ENCODE measurements at regions not wholly inside any gene's neighbourhood (a gene's known extent, or its start where the extent isn't known, plus 50 kb on each side); places are given as distances from the start of the nearest gene placed in this dataset.

DNA sequence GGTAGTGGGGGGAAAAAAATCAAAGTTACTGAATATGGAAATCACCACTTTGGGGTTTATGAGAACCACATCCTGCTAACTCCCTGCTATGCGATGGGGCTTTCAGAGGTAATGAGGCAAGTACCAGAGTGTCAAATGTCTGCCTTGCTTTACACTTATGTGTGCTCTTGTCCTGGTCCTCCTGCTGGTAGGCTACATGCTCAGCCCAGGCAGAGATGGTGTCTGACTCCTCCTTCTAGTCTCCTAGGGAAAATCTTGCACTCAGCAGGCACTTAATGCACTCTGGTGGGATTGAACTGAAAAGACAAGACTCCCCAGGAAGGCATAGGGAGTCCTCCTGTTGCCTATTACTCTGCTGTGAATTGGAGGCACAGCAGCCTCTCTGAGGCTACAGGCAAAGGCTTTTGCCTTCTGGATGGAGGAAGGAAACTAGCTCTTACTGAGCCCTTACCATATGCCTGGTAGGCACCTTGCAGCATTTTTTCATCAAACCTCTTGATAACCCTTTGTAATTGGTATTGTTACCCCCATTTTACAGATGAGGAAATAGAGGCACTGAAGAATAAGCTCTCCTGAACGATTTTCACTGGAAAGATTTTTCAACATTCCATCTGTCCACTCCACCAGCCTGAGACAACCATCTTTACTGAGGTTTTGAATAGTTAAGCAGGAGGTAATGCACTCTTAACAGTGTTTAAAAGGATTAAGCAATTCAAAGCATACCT is 132.1 kb upstream of the PAX6 start:
- TF ChIP-seq CTCF (conservative IDR thresholded peaks at IDR 0.05 in 1 of 2, IDR thresholded peaks at IDR 0.05 in 1 of 2; ENCODE audit: low read depth in 1 of 2, low read length in 2 of 2) (no peak), EZH2 (IDR thresholded peaks at IDR 0.05; ENCODE audit: low read length, missing control alignments) (no peak)

GRCh38 chr11:31940371-31941037 is 129.4 kb upstream of the PAX6 start:
- Histone ChIP-seq H3K27ac (ENCODE audit: insufficient read depth, low read length) (no peak overlapping the region), H3K79me2 (ENCODE audit: control insufficient read depth, insufficient read depth, low read length) (no peaks in the 10 kb centered on the region), H3K4me1 (ENCODE audit: control insufficient read depth, extremely low read depth, insufficient read depth, low read length) (no peaks in the 10 kb centered on the region), H3K4me2 (ENCODE audit: extremely low read depth, insufficient read depth, low read length) (no peak overlapping the region), H2AFZ (ENCODE audit: low read length) (no peak overlapping the region), H3K9ac (ENCODE audit: insufficient read depth, low read length) (no peak overlapping the region), H4K20me1 (ENCODE audit: control insufficient read depth, extremely low read depth, insufficient read depth, low read length) (no peaks in the 10 kb centered on the region), H3K4me3 (replicated peaks in 1 of 4; ENCODE audit: control extremely low read depth in 1 of 4, insufficient read depth in 1 of 4, low read depth in 3 of 4, low read length in 4 of 4) (no peak overlapping the region), H3K36me3 (ENCODE audit: control insufficient read depth, insufficient read depth, low read length) (no peaks in the 10 kb centered on the region), H3K27me3 (ENCODE audit: control insufficient read depth, insufficient read depth, low read length) (no peaks in the 10 kb centered on the region), H3K9me3 (ENCODE audit: control insufficient read depth, insufficient read depth, low read depth, low read length) (no peaks in the 10 kb centered on the region)
- peak; percentile 26 to 83 for DNase-seq (ENCODE audit: low read depth in 2 of 2)
- TF ChIP-seq CTCF (conservative IDR thresholded peaks at IDR 0.05 in 1 of 2, IDR thresholded peaks at IDR 0.05 in 1 of 2; ENCODE audit: low read depth in 1 of 2, low read length in 2 of 2) = no peak
- no peak for TF ChIP-seq EZH2 (IDR thresholded peaks at IDR 0.05; ENCODE audit: low read length, missing control alignments)

More for the DNA sequence above, 132.1 kb upstream of the PAX6 start:
- no peaks in the 10 kb centered on the region for H4K20me1 ChIP-seq (ENCODE audit: control insufficient read depth, extremely low read depth, insufficient read depth, low read length)
- no peak overlapping the region for H3K9ac ChIP-seq (ENCODE audit: insufficient read depth, low read length)
- H3K4me2 ChIP-seq (ENCODE audit: extremely low read depth, insufficient read depth, low read length) = no peak overlapping the region
- H3K27ac ChIP-seq (ENCODE audit: insufficient read depth, low read length) = no peak overlapping the region
- no peaks in the 10 kb centered on the region for H3K4me1 ChIP-seq (ENCODE audit: control insufficient read depth, extremely low read depth, insufficient read depth, low read length)
- no peak overlapping the region for H2AFZ ChIP-seq (ENCODE audit: low read length)
- no peaks in the 10 kb centered on the region for H3K36me3 ChIP-seq (ENCODE audit: control insufficient read depth, insufficient read depth, low read length)
- no peaks in the 10 kb centered on the region for H3K9me3 ChIP-seq (ENCODE audit: control insufficient read depth, insufficient read depth, low read depth, low read length)
- H3K27me3 ChIP-seq (ENCODE audit: control insufficient read depth, insufficient read depth, low read length) = no peaks in the 10 kb centered on the region
- no peaks in the 10 kb centered on the region for H3K79me2 ChIP-seq (ENCODE audit: control insufficient read depth, insufficient read depth, low read length)
- no peak overlapping the region for H3K4me3 ChIP-seq (replicated peaks in 1 of 4; ENCODE audit: control extremely low read depth in 1 of 4, insufficient read depth in 1 of 4, low read depth in 3 of 4, low read length in 4 of 4)
- no peak for DNase-seq (ENCODE audit: low read depth in 2 of 2)

DNA sequence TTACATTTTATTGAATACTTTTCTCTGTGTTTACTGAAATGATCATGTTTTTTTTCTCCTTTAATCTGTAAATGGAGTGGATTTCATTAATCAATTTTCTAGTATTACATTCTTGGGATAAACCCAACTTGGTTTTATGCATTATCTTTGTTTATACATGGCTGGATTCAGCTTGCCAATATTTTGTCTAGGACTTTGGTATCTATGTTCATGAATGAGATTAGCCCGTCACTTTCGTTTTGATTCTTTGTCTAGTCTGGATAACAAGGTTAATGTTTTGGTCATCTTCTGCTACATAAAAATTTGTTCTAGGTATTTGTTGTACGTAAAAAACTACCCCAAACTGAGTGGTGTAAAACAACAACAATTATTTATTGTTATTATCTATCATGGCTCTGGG is 127.9 kb upstream of the PAX6 start:
- Histone ChIP-seq H3K27me3 (ENCODE audit: control insufficient read depth, insufficient read depth, low read length) (no peaks in the 10 kb centered on the region), H3K9ac (ENCODE audit: insufficient read depth, low read length) (no peak overlapping the region), H3K9me3 (ENCODE audit: control insufficient read depth, insufficient read depth, low read depth, low read length) (no peaks in the 10 kb centered on the region), H3K27ac (ENCODE audit: insufficient read depth, low read length) (no peak overlapping the region), H3K79me2 (ENCODE audit: control insufficient read depth, insufficient read depth, low read length) (no peaks in the 10 kb centered on the region), H3K36me3 (ENCODE audit: control insufficient read depth, insufficient read depth, low read length) (no peaks in the 10 kb centered on the region), H2AFZ (ENCODE audit: low read length) (no peak overlapping the region), H3K4me1 (ENCODE audit: control insufficient read depth, extremely low read depth, insufficient read depth, low read length) (no peaks in the 10 kb centered on the region), H4K20me1 (ENCODE audit: control insufficient read depth, extremely low read depth, insufficient read depth, low read length) (no peaks in the 10 kb centered on the region), H3K4me2 (ENCODE audit: extremely low read depth, insufficient read depth, low read length) (no peak overlapping the region), H3K4me3 (replicated peaks in 1 of 4; ENCODE audit: control extremely low read depth in 1 of 4, insufficient read depth in 1 of 4, low read depth in 3 of 4, low read length in 4 of 4) (no peak overlapping the region)
- no peak for DNase-seq (ENCODE audit: low read depth in 2 of 2)
- TF ChIP-seq EZH2 (IDR thresholded peaks at IDR 0.05; ENCODE audit: low read length, missing control alignments) (no peak), CTCF (conservative IDR thresholded peaks at IDR 0.05 in 1 of 2, IDR thresholded peaks at IDR 0.05 in 1 of 2; ENCODE audit: low read depth in 1 of 2, low read length in 2 of 2) (no peak)
